ENCODE measurements at regions not wholly inside any gene's neighbourhood (a gene's known extent, or its start where the extent isn't known, plus 50 kb on each side); places are given as distances from the start of the nearest gene placed in this dataset.

DNA sequence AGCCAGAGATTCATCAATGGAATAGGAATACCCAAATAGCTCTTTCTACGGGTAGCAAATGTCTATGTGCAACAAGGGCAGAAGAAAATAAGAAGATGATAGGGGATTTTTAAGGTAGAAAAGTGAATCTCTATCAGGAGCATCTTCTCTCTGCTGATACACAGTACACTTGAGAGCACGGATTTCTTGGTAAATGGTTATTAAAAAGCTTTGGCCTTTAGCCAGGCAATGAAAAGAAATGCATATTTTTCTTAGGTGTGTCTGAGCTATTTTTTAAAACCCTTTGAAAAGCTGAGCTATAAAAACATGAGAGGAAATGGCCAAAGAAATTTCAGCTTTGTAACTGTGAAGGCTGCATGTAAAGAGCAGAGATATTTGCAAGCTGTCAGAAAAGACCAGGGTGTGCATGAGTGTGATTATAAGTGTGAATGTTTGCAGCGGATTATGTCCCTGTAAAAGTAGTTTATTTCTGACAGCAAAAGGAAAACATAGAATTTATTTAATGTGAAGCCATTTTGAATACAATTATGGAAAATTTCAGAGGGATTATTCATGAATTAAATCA, 487.1 kb upstream of the PIK3R1 start:
- intact Hi-C loops (cut with micrococcal nuclease) (no loop called here), dilution Hi-C loops (cut with MboI; ENCODE audit: extremely low pct_ligation_motif_present, low sequenced_read_pairs) (no loop called here)
- POLR2A ChIA-PET, result no interaction called here
- Histone ChIP-seq H4K20me1 (replicated peaks; ENCODE audit: control insufficient read depth, extremely low read depth, insufficient read depth, low read length) (no peaks in the 10 kb centered on the region), H3K36me3 (ENCODE audit: control insufficient read depth in 2 of 2, extremely low read depth in 1 of 2, insufficient read depth in 2 of 2, low read length in 2 of 2) (no peaks in the 10 kb centered on the region), H3K27me3 (ENCODE audit: control insufficient read depth in 2 of 2, insufficient read depth in 2 of 2, low read length in 2 of 2) (no peaks in the 10 kb centered on the region), H3K9ac (replicated peaks; ENCODE audit: extremely low read depth, insufficient read depth, low read length) (no peak overlapping the region), H3K4me1 (ENCODE audit: control insufficient read depth, extremely low read depth, insufficient read depth, low read length) (peaks cover 35% of the 10 kb centered on the region), H3K4me2 (ENCODE audit: insufficient read depth, low read length) (no peak overlapping the region), H3K4me3 (replicated peaks in 1 of 3; ENCODE audit: insufficient read depth in 1 of 3, low read depth in 1 of 3, low read length in 3 of 3) (no peak overlapping the region), H2AFZ (ENCODE audit: low read depth, low read length) (no peak overlapping the region), H3K27ac (ENCODE audit: insufficient read depth, low read depth, low read length) (no peak overlapping the region), H3K9me1 (replicated peaks; ENCODE audit: control insufficient read depth, extremely low read depth, insufficient read depth, low read length) (no peaks in the 10 kb centered on the region), H3K79me2 (ENCODE audit: control insufficient read depth, insufficient read depth, low read length) (no peaks in the 10 kb centered on the region), H3K9me3 (replicated peaks; ENCODE audit: control insufficient read depth, insufficient read depth, low read length) (no peaks in the 10 kb centered on the region)
- CTCF ChIA-PET, result interaction anchor here (1.4 kb wide), 1 partner anchor 524 kb away, joined by 3 read pairs; no protein-coding TSS in a partner anchor
- no TSS peak for BruUV-seq (replicated peaks)
- FAIRE-seq (no peak), DNase-seq (ENCODE audit: low read depth, low spot score) (no peak)
- TF ChIP-seq POLR2AphosphoS5 (IDR thresholded peaks at IDR 0.05; ENCODE audit: insufficient read depth, low read depth, low read length), result no peak
- TF ChIP-seq JUN (IDR thresholded peaks at IDR 0.05; ENCODE audit: borderline replicate concordance, insufficient read depth, insufficient read length, low read depth), result no peak
- TF ChIP-seq GATA2 (IDR thresholded peaks at IDR 0.05; ENCODE audit: insufficient read depth, insufficient read length, low read depth, low read length), result no peak
- TF ChIP-seq MYC (IDR thresholded peaks at IDR 0.05; ENCODE audit: low read depth, low read length), result no peak
- no peak for TF ChIP-seq FOS (IDR thresholded peaks at IDR 0.05; ENCODE audit: borderline replicate concordance, insufficient read depth, low read length)
- TF ChIP-seq, protein P1, sequence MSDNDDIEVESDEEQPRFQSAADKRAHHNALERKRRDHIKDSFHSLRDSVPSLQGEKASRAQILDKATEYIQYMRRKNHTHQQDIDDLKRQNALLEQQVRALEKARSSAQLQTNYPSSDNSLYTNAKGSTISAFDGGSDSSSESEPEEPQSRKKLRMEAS (IDR thresholded peaks at IDR 0.05; ENCODE audit: insufficient read depth, insufficient read length), result no peak
- no peak for TF ChIP-seq POLR2A (IDR thresholded peaks at IDR 0.05; ENCODE audit: low read depth, low read length)
- TF ChIP-seq, protein P2, sequence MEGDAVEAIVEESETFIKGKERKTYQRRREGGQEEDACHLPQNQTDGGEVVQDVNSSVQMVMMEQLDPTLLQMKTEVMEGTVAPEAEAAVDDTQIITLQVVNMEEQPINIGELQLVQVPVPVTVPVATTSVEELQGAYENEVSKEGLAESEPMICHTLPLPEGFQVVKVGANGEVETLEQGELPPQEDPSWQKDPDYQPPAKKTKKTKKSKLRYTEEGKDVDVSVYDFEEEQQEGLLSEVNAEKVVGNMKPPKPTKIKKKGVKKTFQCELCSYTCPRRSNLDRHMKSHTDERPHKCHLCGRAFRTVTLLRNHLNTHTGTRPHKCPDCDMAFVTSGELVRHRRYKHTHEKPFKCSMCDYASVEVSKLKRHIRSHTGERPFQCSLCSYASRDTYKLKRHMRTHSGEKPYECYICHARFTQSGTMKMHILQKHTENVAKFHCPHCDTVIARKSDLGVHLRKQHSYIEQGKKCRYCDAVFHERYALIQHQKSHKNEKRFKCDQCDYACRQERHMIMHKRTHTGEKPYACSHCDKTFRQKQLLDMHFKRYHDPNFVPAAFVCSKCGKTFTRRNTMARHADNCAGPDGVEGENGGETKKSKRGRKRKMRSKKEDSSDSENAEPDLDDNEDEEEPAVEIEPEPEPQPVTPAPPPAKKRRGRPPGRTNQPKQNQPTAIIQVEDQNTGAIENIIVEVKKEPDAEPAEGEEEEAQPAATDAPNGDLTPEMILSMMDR (IDR thresholded peaks at IDR 0.05; ENCODE audit: extremely low read depth in 1 of 2, insufficient read depth in 1 of 2, low read depth in 1 of 2, low read length in 2 of 2), result no peak
- no peak for TF ChIP-seq EZH2 (IDR thresholded peaks at IDR 0.05; ENCODE audit: borderline replicate concordance, low read depth, low read length, severe bottlenecking)

Data from endothelial cell of umbilical vein (primary cell).